Neuronal stem cell (in vitro differentiated cells): ENCODE measurements at regions not wholly inside any gene's neighbourhood (a gene's known extent, or its start where the extent isn't known, plus 50 kb on each side); places are given as distances from the start of the nearest gene placed in this dataset.

Experiments
- DNase-seq: peaks from one replicate; pipeline ENCODE4 v3.0.0-alpha.2; 2013; ENCODE audit warnings: low spot score
- H2AFZ ChIP-seq: one replicate; pipeline ENCODE4 v1.6.1; 2013; ENCODE audit warnings: mild to moderate bottlenecking, low read length, inconsistent platforms
- H2AK5ac ChIP-seq: 2 replicates; pipeline ENCODE4 v1.6.1; 2013; ENCODE audit warnings: low read depth, mild to moderate bottlenecking, inconsistent platforms, low read length, moderate library complexity, mixed read lengths
- H2BK120ac ChIP-seq: 2 replicates; pipeline ENCODE4 v1.6.1; 2013; ENCODE audit warnings: low read depth, mild to moderate bottlenecking, inconsistent platforms, low read length, moderate library complexity, mixed read lengths
- H2BK12ac ChIP-seq: one replicate; pipeline ENCODE4 v1.6.1; 2013; ENCODE audit warnings: low read length, inconsistent platforms
- H2BK15ac ChIP-seq: 2 replicates; pipeline ENCODE4 v1.6.1; 2013; ENCODE audit warnings: mild to moderate bottlenecking, low read length, inconsistent platforms, mixed read lengths
- H2BK5ac ChIP-seq: one replicate; pipeline ENCODE4 v1.6.1; 2013; ENCODE audit warnings: inconsistent platforms, mild to moderate bottlenecking, low read length, moderate library complexity
- H3K14ac ChIP-seq: one replicate; pipeline ENCODE4 v1.6.1; 2013; ENCODE audit warnings: low read length, inconsistent platforms
- H3K18ac ChIP-seq: 2 replicates; pipeline ENCODE4 v1.6.1; 2013; ENCODE audit warnings: low read length, inconsistent platforms
- H3K23ac ChIP-seq: 2 replicates; pipeline ENCODE4 v1.6.1; 2013; ENCODE audit warnings: low read depth, mild to moderate bottlenecking, mixed read lengths, low read length, inconsistent platforms; ENCODE audit not compliant: poor library complexity
- H3K27ac ChIP-seq: replicated peaks from 3 replicates; pipeline ENCODE4 v1.5.1; 2013; ENCODE audit warnings: low read length, inconsistent platforms
- H3K27me3 ChIP-seq, 3 experiments: 2 replicates each; pipeline ENCODE4 v1.6.1; 2013; ENCODE audit warnings: low read length in 3 of 3, mild to moderate bottlenecking in 2 of 3, inconsistent platforms in 1 of 3, low read depth in 1 of 3, mixed read lengths in 1 of 3, moderate library complexity in 1 of 3; ENCODE audit not compliant: control insufficient read depth in 3 of 3, insufficient read depth in 3 of 3
- H3K36me3 ChIP-seq, 2 donors: replicated peaks in 1 of 2; 2 replicates each; pipeline ENCODE4 v1.6.1; 2013; ENCODE audit warnings: low read length in 2 of 2; ENCODE audit not compliant: control insufficient read depth in 2 of 2, insufficient read depth in 2 of 2
- H3K4ac ChIP-seq: 2 replicates; pipeline ENCODE4 v1.6.1; 2013; ENCODE audit warnings: inconsistent platforms, mild to moderate bottlenecking, low read length, moderate library complexity
- H3K4me1 ChIP-seq, 2 donors: 1 replicate in 1 of 2; 2 replicates in 1 of 2; pipeline ENCODE4 v1.6.1; 2013; ENCODE audit warnings: low read length in 2 of 2, low read depth in 1 of 2; ENCODE audit not compliant: control insufficient read depth in 2 of 2, insufficient read depth in 1 of 2
- H3K4me2 ChIP-seq: one replicate; pipeline ENCODE4 v1.6.1; 2013; ENCODE audit warnings: mild to moderate bottlenecking, low read length, inconsistent platforms; ENCODE audit not compliant: insufficient read depth, poor library complexity, severe bottlenecking
- H3K4me3 ChIP-seq, 2 donors: 2 replicates each; pipeline ENCODE4 v1.5.1; 2013; ENCODE audit warnings: low read length in 2 of 2, mild to moderate bottlenecking in 2 of 2, inconsistent platforms in 1 of 2, moderate library complexity in 1 of 2
- H3K79me1 ChIP-seq: one replicate; pipeline ENCODE4 v1.6.1; 2013; ENCODE audit warnings: low read depth, mild to moderate bottlenecking, inconsistent platforms, low read length, moderate library complexity
- H3K9ac ChIP-seq: one replicate; pipeline ENCODE4 v1.6.1; 2013; ENCODE audit warnings: mild to moderate bottlenecking, low read depth, low read length, inconsistent platforms; ENCODE audit not compliant: poor library complexity
- H3K9me3 ChIP-seq, 2 donors: replicated peaks in 1 of 2; 2 replicates each; pipeline versions ENCODE3 to v1.6.1; 2013; ENCODE audit warnings: low read length in 2 of 2, mild to moderate bottlenecking in 2 of 2, inconsistent platforms in 1 of 2, low read depth in 1 of 2, mixed read lengths in 1 of 2, moderate library complexity in 1 of 2; ENCODE audit not compliant: control insufficient read depth in 2 of 2, insufficient read depth in 1 of 2
- H4K8ac ChIP-seq: one replicate; pipeline ENCODE4 v1.6.1; 2013; ENCODE audit warnings: low read depth, mild to moderate bottlenecking, inconsistent platforms, low read length, moderate library complexity
- H4K91ac ChIP-seq: one replicate; pipeline ENCODE4 v1.6.1; 2013; ENCODE audit warnings: low read length, low read depth, mild to moderate bottlenecking, inconsistent platforms; ENCODE audit not compliant: poor library complexity
- WGBS, 2 donors: extraction: QIAGEN DNeasy Blood & Tissue Kit; methylation state at CpG; one replicate each; pipeline ENCODE4 v1.1.7; 2013; ENCODE audit warnings: missing lambda C conversion rate in 2 of 2, mixed read lengths in 1 of 2; ENCODE audit not compliant: insufficient read length in 2 of 2, insufficient replicate concordance in 1 of 2; ENCODE audit errors: extremely low coverage in 2 of 2; 5-methylcytosine and 5-hydroxymethylcytosine counted together

DNA sequence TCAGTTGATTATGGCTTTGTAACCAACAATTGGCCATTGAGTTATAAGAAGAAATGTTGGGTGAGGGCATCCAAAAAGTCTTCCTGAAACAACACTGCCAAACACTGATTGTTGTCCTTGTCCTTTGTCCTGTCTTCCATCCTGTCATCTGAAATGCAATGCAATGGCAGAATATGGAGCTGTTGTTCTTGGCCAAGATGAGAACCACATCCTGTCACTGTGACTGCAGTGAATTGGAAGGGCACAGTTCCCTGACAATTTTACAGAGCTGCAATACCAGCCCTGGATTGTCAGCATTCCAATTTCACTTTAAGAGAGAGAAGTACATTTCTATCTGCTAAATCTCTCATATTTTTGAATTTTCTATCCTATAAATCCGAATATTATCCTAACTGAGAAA, 613.3 kb downstream of the FLRT2 start:
- no peak overlapping the region for H4K91ac ChIP-seq
- H3K27ac ChIP-seq = no peak overlapping the region
- no peak overlapping the region for H2AFZ ChIP-seq
- H2AK5ac ChIP-seq = no peak overlapping the region
- no peak for DNase-seq
- no peaks in the 10 kb centered on the region for H3K27me3 ChIP-seq
- no peak overlapping the region for H3K18ac ChIP-seq
- no peaks in the 10 kb centered on the region for H3K79me1 ChIP-seq
- no peak overlapping the region for H2BK12ac ChIP-seq
- no peaks in the 10 kb centered on the region for H3K36me3 ChIP-seq
- no peaks in the 10 kb centered on the region for H3K4me1 ChIP-seq
- H3K9ac ChIP-seq = no peak overlapping the region
- no peak overlapping the region for H2BK5ac ChIP-seq
- no peak overlapping the region for H3K4me2 ChIP-seq
- no peaks in the 10 kb centered on the region for H3K9me3 ChIP-seq
- no peak overlapping the region for H3K14ac ChIP-seq
- H3K4ac ChIP-seq = no peak overlapping the region
- H3K4me3 ChIP-seq = no peak overlapping the region
- no CpG with 5 or more reads among the region's 1 CpG for WGBS, 2 donors
- H2BK15ac ChIP-seq = no peak overlapping the region
- H2BK120ac ChIP-seq = no peak overlapping the region
- no peak overlapping the region for H4K8ac ChIP-seq
- H3K23ac ChIP-seq = no peak overlapping the region

GRCh38 chr14:86141966-86142365, 612.0 kb downstream of the FLRT2 start:
- H4K91ac ChIP-seq = no peak overlapping the region

DNA sequence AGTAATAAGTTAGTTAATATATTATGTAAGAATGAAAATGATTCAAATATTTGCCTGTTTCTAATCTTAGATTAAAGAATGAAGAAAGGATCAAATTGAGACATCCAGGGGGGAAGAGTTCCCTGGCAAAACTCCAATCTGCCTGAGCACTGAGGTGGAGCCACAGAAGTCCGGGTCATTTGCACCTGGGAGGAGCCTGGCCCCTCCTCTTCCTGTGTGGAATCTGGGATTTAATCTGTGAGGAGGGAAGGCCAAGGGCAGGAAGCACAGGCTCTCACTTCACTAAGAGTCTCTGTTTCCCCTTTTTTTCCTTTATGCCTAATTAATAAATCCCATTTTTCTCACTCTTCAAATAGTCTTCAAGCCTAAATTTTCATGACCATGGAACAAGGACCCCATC, 599.5 kb downstream of the FLRT2 start:
- Histone ChIP-seq H3K9me3 (no peaks in the 10 kb centered on the region), H3K4me1 (no peaks in the 10 kb centered on the region), H3K27me3 (no peaks in the 10 kb centered on the region), H2AK5ac (no peak overlapping the region), H4K8ac (no peak overlapping the region), H3K36me3 (no peaks in the 10 kb centered on the region), H2BK120ac (no peak overlapping the region), H2BK12ac (no peak overlapping the region), H3K18ac (no peak overlapping the region), H3K4me3 (no peak overlapping the region), H3K4me2 (no peak overlapping the region), H3K27ac (no peak overlapping the region), H3K79me1 (no peaks in the 10 kb centered on the region), H3K4ac (no peak overlapping the region), H3K23ac (no peak overlapping the region), H2AFZ (no peak overlapping the region), H4K91ac (no peak overlapping the region), H2BK15ac (no peak overlapping the region), H2BK5ac (no peak overlapping the region), H3K14ac (no peak overlapping the region), H3K9ac (no peak overlapping the region)
- no peak for DNase-seq
- WGBS, 2 donors = no CpG with 5 or more reads among the region's 1 CpG

More at GRCh38 chr14:86141966-86142365, 612.0 kb downstream of the FLRT2 start:
- H4K8ac ChIP-seq = no peak overlapping the region
- no peaks in the 10 kb centered on the region for H3K4me1 ChIP-seq
- no peak overlapping the region for H3K27ac ChIP-seq
- H3K27me3 ChIP-seq = no peaks in the 10 kb centered on the region
- H3K9me3 ChIP-seq = no peaks in the 10 kb centered on the region
- no peak overlapping the region for H3K9ac ChIP-seq
- no peak overlapping the region for H2AFZ ChIP-seq
- no peak overlapping the region for H3K18ac ChIP-seq
- no peak overlapping the region for H3K14ac ChIP-seq
- no peak overlapping the region for H3K4me2 ChIP-seq
- no peak overlapping the region for H2BK120ac ChIP-seq
- no peak overlapping the region for H3K4ac ChIP-seq
- no peaks in the 10 kb centered on the region for H3K79me1 ChIP-seq
- H2AK5ac ChIP-seq = no peak overlapping the region
- no peak overlapping the region for H3K23ac ChIP-seq
- no peak overlapping the region for H3K4me3 ChIP-seq
- DNase-seq = no peak
- H2BK12ac ChIP-seq = no peak overlapping the region
- no peak overlapping the region for H2BK5ac ChIP-seq
- no peak overlapping the region for H2BK15ac ChIP-seq
- H3K36me3 ChIP-seq = no peaks in the 10 kb centered on the region
- WGBS, 2 donors = no CpG with 5 or more reads among the region's 2 CpGs

- no peak overlapping the region for H3K4me3 ChIP-seq
- no peak overlapping the region for H2AK5ac ChIP-seq
- no peak overlapping the region for H3K4ac ChIP-seq
- H2BK120ac ChIP-seq = no peak overlapping the region
- H4K91ac ChIP-seq = no peak overlapping the region
- no peaks in the 10 kb centered on the region for H3K79me1 ChIP-seq
- no peak overlapping the region for H3K18ac ChIP-seq
- H3K4me1 ChIP-seq = no peaks in the 10 kb centered on the region
- no peaks in the 10 kb centered on the region for H3K27me3 ChIP-seq
- no peaks in the 10 kb centered on the region for H3K36me3 ChIP-seq
- no peak overlapping the region for H3K27ac ChIP-seq
- no peaks in the 10 kb centered on the region for H3K9me3 ChIP-seq
- WGBS, 2 donors = no CpG with 5 or more reads among the region's 4 CpGs
- H2BK12ac ChIP-seq = no peak overlapping the region
- no peak overlapping the region for H3K9ac ChIP-seq
- H2BK5ac ChIP-seq = no peak overlapping the region
- no peak overlapping the region for H2BK15ac ChIP-seq
- H3K14ac ChIP-seq = no peak overlapping the region
- H2AFZ ChIP-seq = no peak overlapping the region
- H4K8ac ChIP-seq = no peak overlapping the region
- no peak overlapping the region for H3K23ac ChIP-seq
- no peak overlapping the region for H3K4me2 ChIP-seq
- no peak for DNase-seq
These were observed 594.4 kb downstream of the FLRT2 start for GRCh38 chr14:86124328-86124727.
